GM06990 (cell line): ENCODE measurements at regions not wholly inside any gene's neighbourhood (a gene's known extent, or its start where the extent isn't known, plus 50 kb on each side); places are given as distances from the start of the nearest gene placed in this dataset.

ENCODE experiments used
- DNase-seq: peaks from one replicate; pipeline ENCODE4 v3.0.0-alpha.2; 2011; ENCODE audit not compliant: insufficient read length; ENCODE audit errors: extremely low read depth
- H3K27me3 ChIP-seq: replicated peaks from 2 replicates; pipeline ENCODE4 v1.6.0; 2011; ENCODE audit warnings: low read length; ENCODE audit not compliant: control insufficient read depth, insufficient read depth
- H3K36me3 ChIP-seq: 2 replicates; pipeline ENCODE4 v1.5.1; 2011; ENCODE audit warnings: low read length; ENCODE audit not compliant: control insufficient read depth, insufficient read depth
- H3K4me3 ChIP-seq: replicated peaks from 2 replicates; pipeline ENCODE4 v1.5.1; 2011; ENCODE audit warnings: low read depth, mild to moderate bottlenecking, control low read depth, low read length
- TF ChIP-seq, protein P1 (sequence below): IDR thresholded peaks from 2 replicates; pipeline ENCODE4 v1.5.1; 2011; ENCODE audit warnings: low read length, control low read depth, mild to moderate bottlenecking, inconsistent platforms; ENCODE audit not compliant: insufficient read depth, poor library complexity, severe bottlenecking

DNA sequence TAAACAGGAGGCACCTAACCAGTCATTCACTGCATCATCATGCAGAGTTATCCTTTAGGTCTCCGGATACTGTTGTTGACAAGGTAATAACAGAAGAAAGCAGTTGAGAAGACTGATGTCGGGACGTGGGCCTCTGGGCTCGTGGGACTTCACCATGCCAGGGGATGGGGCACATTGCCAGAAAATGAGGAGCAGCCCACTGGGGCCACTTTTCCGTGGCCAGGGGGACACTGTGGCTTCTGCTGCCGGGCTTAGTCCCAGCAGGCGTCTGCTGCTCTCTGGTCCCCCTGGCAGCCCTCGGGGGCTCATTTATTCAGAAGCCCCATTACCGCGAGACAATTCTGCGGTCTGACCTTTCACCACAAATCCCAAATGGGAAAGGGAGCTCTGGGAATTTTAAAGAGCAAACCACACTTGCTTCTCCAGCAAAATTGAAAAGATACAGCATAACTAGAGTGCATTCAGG lies 201.2 kb downstream of the DAD1 start:
- Histone ChIP-seq H3K36me3 (no peaks in the 10 kb centered on the region), H3K4me3 (no peak overlapping the region), H3K27me3 (no peaks in the 10 kb centered on the region)
- no peak for DNase-seq
- TF ChIP-seq, protein P1, sequence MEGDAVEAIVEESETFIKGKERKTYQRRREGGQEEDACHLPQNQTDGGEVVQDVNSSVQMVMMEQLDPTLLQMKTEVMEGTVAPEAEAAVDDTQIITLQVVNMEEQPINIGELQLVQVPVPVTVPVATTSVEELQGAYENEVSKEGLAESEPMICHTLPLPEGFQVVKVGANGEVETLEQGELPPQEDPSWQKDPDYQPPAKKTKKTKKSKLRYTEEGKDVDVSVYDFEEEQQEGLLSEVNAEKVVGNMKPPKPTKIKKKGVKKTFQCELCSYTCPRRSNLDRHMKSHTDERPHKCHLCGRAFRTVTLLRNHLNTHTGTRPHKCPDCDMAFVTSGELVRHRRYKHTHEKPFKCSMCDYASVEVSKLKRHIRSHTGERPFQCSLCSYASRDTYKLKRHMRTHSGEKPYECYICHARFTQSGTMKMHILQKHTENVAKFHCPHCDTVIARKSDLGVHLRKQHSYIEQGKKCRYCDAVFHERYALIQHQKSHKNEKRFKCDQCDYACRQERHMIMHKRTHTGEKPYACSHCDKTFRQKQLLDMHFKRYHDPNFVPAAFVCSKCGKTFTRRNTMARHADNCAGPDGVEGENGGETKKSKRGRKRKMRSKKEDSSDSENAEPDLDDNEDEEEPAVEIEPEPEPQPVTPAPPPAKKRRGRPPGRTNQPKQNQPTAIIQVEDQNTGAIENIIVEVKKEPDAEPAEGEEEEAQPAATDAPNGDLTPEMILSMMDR, result no peak

GRCh38 chr14:22386924-22387775 lies 201.9 kb downstream of the DAD1 start:
- Histone ChIP-seq H3K4me3 (no peak overlapping the region), H3K27me3 (no peaks in the 10 kb centered on the region), H3K36me3 (no peaks in the 10 kb centered on the region)
- no peak for DNase-seq
- TF ChIP-seq, protein P1, result peak; percentile 60

DNA sequence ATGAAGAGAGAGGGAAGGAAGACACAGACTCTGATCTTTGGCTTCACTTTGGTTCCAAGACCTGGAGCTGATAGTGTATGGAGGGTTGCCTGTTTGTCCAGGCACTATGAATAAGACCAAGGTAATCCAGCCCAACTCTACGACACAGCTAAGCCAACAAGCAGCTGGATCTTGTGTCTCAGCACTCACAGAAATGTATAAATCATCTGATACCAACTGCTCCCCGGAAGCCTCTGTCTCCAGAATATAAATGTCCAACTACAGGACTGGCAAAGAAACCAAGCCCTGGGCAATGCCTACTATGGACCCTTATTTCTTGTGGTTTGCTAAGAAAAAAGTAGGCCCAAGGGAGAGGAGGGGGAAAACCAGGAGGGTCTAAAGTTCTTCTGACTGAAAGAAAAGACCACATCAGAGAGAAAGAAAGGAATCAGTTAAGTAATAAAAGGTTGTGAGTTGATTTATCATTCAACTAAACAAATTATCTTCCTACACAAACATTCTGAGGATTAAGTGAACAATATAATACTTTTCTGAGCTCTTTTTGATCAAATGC lies 204.0 kb downstream of the DAD1 start:
- Histone ChIP-seq H3K27me3 (no peaks in the 10 kb centered on the region), H3K4me3 (no peak overlapping the region), H3K36me3 (no peaks in the 10 kb centered on the region)
- no peak for DNase-seq
- TF ChIP-seq, protein P1, result no peak

DNA sequence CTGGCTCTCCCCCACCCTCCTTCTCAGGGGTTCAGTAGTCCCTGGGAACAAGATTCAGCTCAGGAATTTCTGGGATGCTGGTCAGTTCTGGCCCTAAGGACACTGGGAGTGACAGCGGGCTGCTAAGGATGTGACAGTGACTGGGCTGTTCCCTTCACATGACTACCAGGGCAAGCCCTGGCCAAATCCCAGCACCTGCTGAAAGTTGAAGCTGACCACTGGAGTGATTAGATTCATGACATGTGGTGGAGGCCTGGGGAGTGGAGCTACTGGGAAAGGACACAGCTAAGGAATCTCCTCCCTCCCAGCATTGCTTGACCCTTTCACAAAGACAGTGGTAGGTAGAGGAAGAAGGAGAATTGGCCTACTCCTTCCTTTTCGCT lies 204.9 kb downstream of the DAD1 start:
- H3K4me3 ChIP-seq, result no peak overlapping the region
- no peak for DNase-seq
- no peaks in the 10 kb centered on the region for H3K36me3 ChIP-seq
- TF ChIP-seq, protein P1, result no peak
- no peaks in the 10 kb centered on the region for H3K27me3 ChIP-seq

DNA sequence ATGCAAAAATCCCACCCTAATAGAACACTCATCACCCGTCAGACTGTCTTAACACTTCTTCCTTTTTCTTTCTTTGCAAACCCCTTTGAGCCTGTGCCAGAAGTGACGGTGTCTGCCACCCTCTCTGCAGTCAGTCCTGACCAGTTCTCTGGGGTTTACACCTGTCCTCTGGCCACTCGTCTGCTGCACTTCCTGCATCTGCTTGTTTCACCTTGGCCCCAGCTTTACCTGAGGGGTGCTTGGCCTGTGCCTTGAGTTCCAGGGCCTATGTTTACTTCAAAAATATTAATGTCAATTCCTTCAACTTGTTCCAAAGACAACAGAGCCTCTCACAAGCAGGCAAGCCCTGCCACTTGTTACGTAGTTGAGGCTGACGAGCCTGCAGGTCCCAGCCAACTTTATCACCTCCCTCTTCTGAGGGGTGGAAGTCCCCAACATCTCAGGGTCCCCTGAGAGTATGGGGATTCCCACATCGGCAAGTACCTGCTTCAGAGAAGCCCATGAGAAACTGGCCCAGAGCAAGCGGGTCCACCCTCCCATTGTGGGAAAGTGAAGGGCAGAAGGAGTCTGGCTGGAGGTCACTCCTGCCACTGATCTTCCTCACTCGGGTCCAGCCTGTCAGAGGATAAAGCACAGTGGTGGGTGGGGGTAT lies 205.4 kb downstream of the DAD1 start:
- Histone ChIP-seq H3K36me3 (no peaks in the 10 kb centered on the region), H3K4me3 (no peak overlapping the region), H3K27me3 (no peaks in the 10 kb centered on the region)
- TF ChIP-seq, protein P1, result no peak
- DNase-seq, result peak; percentile 73
